Testis (tissue), 2 donors: ENCODE measurements at regions not wholly inside any gene's neighbourhood (a gene's known extent, or its start where the extent isn't known, plus 50 kb on each side); places are given as distances from the start of the nearest gene placed in this dataset.
A peak's percentile ranks its signal among the peaks of the same experiment; 100 is the strongest.

Experiments
- DNase-seq: peaks from one replicate; pipeline ENCODE4 v3.0.0-alpha.2; 2019
- H3K27ac ChIP-seq, 2 donors: fragments of 200-600 bp; sonication (generic); one replicate each; pipeline ENCODE4 v1.5.1; 2019
- H3K27me3 ChIP-seq: fragments of 200-600 bp; sonication (generic); one replicate; pipeline ENCODE4 v1.5.1; 2019
- H3K36me3 ChIP-seq: fragments of 200-600 bp; sonication (generic); one replicate; pipeline ENCODE4 v1.5.1; 2017; ENCODE audit warnings: low read depth; ENCODE audit errors: missing control alignments
- H3K4me1 ChIP-seq: fragments of 200-600 bp; sonication (generic); one replicate; pipeline ENCODE4 v1.5.1; 2019
- H3K4me3 ChIP-seq, 2 donors: fragments of 200-600 bp; sonication (generic); one replicate each; pipeline ENCODE4 v1.5.1; 2017 to 2019
- H3K9me3 ChIP-seq: fragments of 200-600 bp; sonication (generic); one replicate; pipeline ENCODE4 v1.5.1; 2017
- CTCF ChIP-seq, 3 experiments: fragments of 450-650 bp in 2 of 3; fragments of 200-600 bp in 1 of 3; sonication (generic) in 1 of 3; IDR thresholded peaks; one replicate each; pipeline ENCODE4 v1.5.1; 2016 to 2019; ENCODE audit warnings: antibody characterized with exemption in 3 of 3, mild to moderate bottlenecking in 2 of 3, moderate library complexity in 1 of 3
- POLR2A ChIP-seq: fragments of 450-650 bp; IDR thresholded peaks from one replicate; pipeline ENCODE4 v1.6.1; 2017; ENCODE audit warnings: antibody characterized with exemption, mild to moderate bottlenecking, moderate library complexity
- WGBS, 2 donors: methylation state at CpG; one replicate each; pipeline ENCODE4 v1.1.5; 2018; 5-methylcytosine and 5-hydroxymethylcytosine counted together
- intact Hi-C: fragments of 100-400 bp; cut with DNase I; formaldehyde crosslinking; loops from one replicate; pipeline ENCODE4 v1.15.1; 2023; ENCODE audit warnings: low total_unique reads

- Histone ChIP-seq H3K27me3 (no peaks in the 10 kb centered on the region), H3K4me1 (peaks cover 18% of the 10 kb centered on the region), H3K27ac (no peak overlapping the region), H3K36me3 (no peaks in the 10 kb centered on the region), H3K9me3 (no peaks in the 10 kb centered on the region), H3K4me3 (no peak overlapping the region)
- DNase-seq = no peak
- WGBS, 2 donors = 42 to 49% methylated on average over 6 of the region's 6 CpGs
- intact Hi-C loops = no loop called here
- TF ChIP-seq CTCF (IDR thresholded peaks at IDR 0.05) (no peak), POLR2A (no peak)
Measured at GRCh38 chr14:51318813-51319597, 79.0 kb downstream of the TMX1 start.

- no peak for DNase-seq
- Histone ChIP-seq H3K4me1 (peaks cover 18% of the 10 kb centered on the region), H3K4me3 (no peak overlapping the region), H3K9me3 (no peaks in the 10 kb centered on the region), H3K27ac (no peak overlapping the region), H3K36me3 (no peaks in the 10 kb centered on the region), H3K27me3 (no peaks in the 10 kb centered on the region)
- intact Hi-C loops = no loop called here
- WGBS, 2 donors = 87 to 93% methylated on average over 3 of the region's 3 CpGs
- TF ChIP-seq POLR2A (no peak), CTCF (IDR thresholded peaks at IDR 0.05) (no peak)
Measured at GRCh38 chr14:51321036-51321435, 81.0 kb downstream of the TMX1 start.

GRCh38 chr14:51323492-51323891 lies 83.4 kb downstream of the TMX1 start:
- TF ChIP-seq CTCF (IDR thresholded peaks at IDR 0.05) = no peak
- TF ChIP-seq POLR2A = no peak
- intact Hi-C loops = no loop called here
- H3K27me3 ChIP-seq = no peaks in the 10 kb centered on the region
- H3K27ac ChIP-seq = no peak overlapping the region
- peaks cover 24% of the 10 kb centered on the region for H3K4me1 ChIP-seq
- no peak overlapping the region for H3K4me3 ChIP-seq
- DNase-seq = no peak
- WGBS, 2 donors = 92 to 95% methylated on average over 3 of the region's 3 CpGs
- no peaks in the 10 kb centered on the region for H3K9me3 ChIP-seq
- no peaks in the 10 kb centered on the region for H3K36me3 ChIP-seq

- intact Hi-C loops = no loop called here
- Histone ChIP-seq H3K36me3 (no peaks in the 10 kb centered on the region), H3K4me3 (no peak overlapping the region), H3K4me1 (peaks cover 39% of the 10 kb centered on the region), H3K27me3 (no peaks in the 10 kb centered on the region), H3K9me3 (no peaks in the 10 kb centered on the region), H3K27ac (peak overlapping the region in 1 of 2 donors; percentile 65)
- 88 to 90% methylated on average over 1 of the region's 1 CpG for WGBS, 2 donors
- DNase-seq = no peak
- TF ChIP-seq CTCF (IDR thresholded peaks at IDR 0.05) (no peak), POLR2A (no peak)
Measured at GRCh38 chr14:51327376-51327775, 87.3 kb downstream of the TMX1 start.
